Renal cortex interstitium (tissue), 11 donors: ENCODE measurements at regions not wholly inside any gene's neighbourhood (a gene's known extent, or its start where the extent isn't known, plus 50 kb on each side); places are given as distances from the start of the nearest gene placed in this dataset.
"Not testable (repeated sequence)": the region's sequence is repeated elsewhere in the genome, so short reads cannot be mapped to it uniquely, and the experiment has no call there.

ENCODE experiments used
- DNase-seq, 11 donors: peaks; one replicate each; pipeline ENCODE4 v3.0.0-alpha.2; 2013; ENCODE audit warnings: low read depth in 9 of 11, low spot score in 4 of 11; ENCODE audit errors: extremely low read depth in 1 of 11

DNA sequence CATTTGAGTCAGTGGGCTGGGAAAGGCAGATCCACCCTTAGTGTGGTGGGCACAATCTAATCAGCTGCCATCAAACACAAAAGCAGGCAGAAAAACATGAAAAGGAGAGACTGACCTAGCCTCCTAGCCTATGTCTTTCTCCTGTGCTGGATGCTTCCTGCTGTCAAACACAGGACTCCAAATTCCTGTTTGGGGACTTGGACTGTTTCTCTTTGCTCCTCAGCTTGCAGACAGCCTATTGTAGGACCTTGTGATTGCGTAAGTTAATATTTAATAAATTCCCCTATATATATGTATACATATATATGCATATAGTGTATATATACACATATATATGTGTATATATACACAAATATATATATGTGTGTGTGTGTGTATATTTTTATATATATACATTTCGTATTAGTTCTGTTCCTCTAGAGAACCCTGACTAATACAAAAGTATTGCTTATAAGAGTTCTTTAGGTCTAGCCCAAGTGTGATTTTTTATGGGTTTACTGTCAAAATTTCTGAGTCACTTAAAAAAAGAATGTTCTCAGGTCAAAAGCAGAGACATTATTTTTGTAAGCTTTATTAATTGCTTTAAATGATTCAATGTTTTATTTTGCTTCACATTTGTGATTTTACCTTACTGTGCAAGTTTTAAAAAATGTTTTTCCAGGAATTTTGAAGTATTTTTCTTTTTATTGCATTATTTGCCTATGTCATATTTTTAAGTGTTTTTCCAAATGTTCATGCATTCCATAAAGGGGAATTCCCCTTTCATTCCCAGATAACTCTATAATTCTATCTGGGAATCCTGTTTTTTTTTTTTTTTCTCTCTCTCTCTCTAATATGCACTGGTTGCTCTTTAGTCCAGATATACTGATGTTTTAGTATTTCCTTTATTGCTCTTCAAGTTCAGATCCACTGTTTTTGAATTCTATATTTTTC is 92.1 kb upstream of the ADAMTS5 start:
- no peak for DNase-seq

- DNase-seq: no peak
Measured at GRCh38 chr21:27057997-27058396, 91.1 kb upstream of the ADAMTS5 start.

DNA sequence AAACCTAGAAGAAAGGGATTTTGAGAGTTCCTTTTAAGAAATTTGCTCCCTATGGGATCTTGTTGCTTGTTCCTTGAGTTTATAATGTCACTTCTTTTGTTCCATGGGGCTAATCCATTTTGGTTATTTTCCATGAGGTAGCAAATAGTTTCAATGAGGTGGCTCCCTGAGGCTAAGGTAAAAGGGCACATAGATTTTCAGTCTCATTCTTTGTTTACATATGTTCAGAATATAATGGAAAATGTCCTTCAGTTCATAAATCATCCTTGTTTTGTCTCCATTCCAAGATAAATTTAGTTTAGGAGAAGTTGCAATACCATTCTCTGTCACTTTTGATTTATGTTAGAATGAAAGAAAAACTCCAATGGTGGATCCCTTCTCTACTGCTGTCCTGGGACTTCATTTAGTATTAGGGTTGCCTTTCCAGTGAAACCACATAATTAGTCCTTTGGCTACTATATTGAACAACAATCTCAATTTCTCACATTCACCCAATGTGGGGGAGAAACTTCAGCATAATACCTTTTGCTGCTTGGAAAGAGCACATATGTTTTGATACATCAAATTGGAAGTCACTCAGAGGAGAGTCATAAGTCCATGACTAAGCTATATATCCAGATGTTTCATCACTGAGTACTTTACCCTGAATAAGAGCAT is 80.9 kb upstream of the ADAMTS5 start:
- DNase-seq: no peak

- no peak for DNase-seq
Measured at GRCh38 chr21:27047283-27047657, 80.4 kb upstream of the ADAMTS5 start.

DNA sequence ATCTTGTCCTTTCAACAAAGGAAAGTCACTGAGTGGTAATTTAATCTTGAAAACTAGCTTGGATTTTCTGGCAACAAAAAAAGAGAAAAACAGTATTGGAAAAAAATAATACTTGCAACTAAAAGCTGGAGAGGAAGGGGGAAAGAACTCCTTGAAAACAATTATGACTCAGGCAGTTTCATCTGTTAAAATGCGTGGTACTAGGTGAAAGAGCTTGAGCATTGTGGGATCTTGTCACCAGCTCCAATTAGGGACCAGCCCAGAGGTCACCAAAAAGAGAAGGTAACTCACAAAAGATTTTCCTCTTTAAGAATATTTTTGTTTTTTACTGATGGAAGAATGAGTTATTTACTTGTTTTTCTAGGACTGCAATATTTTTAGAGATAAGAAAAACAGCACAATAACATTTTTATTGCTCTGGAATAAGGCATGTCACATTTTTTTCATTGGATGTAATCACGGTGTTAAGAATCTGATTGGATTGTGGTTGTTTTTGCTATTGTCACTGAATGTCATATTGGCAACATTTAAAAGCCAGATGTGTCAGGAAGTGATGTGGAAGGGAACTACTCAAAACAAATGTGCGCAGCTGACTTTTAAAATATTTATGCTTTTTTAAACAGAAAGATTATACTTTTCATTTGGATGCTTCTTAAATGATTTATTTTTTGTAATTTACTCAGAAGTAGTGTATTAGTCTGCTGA is 78.5 kb upstream of the ADAMTS5 start:
- DNase-seq: no peak

GRCh38 chr21:27043377-27043776 is 76.5 kb upstream of the ADAMTS5 start:
- DNase-seq: no peak

- DNase-seq: no peak
Measured at GRCh38 chr21:27040738-27041469, 74.0 kb upstream of the ADAMTS5 start.

DNA sequence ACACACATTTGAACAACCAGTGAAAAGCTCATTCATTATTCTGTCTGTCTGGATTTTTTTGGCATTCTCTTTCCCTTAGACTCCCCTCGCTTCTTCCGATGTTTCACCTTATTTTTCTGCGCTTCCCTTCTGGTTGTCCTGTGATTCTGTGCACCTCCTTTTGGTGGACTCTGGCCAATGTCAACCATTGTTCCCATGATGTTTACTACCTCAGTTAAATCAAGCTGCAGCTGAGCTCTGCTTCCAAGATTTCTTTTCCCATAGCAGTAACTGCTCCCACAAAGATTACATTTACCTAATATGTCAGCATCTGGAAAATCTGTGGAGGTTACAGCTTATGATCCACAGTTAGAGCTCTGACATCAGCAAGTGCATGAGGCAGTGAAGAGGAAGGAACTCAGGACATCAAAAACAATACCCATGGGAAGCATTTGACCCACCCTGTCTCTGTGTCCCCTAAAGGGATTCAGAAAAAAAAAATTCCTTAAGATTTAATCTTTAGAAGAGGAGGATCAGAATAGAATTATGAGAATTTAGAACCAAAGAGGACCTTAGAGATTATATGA is 69.9 kb upstream of the ADAMTS5 start:
- DNase-seq: no peak

DNA sequence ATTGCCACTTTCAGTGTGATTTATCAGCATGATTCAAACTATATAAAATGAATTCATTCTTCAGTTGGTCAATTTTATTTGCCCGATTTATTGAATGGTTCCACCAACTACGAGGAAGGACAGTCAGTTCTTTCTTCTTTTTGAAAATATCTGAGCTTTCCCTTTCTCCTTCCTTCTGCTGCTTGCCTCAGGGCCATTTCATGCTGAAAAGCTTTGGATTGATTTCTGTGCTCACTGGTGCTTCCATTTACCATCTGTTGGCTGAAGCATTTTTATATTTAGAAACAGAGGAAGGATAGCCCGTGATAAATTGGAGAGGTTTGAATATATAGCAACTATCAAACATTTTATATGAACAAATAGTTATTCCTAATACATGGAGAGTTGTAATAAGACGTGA is 68.9 kb upstream of the ADAMTS5 start:
- no peak for DNase-seq

GRCh38 chr21:27034796-27035195 is 67.9 kb upstream of the ADAMTS5 start:
- DNase-seq: no peak

- DNase-seq: no peak
Measured at GRCh38 chr21:27033471-27033870, 66.6 kb upstream of the ADAMTS5 start.

- no peak for DNase-seq
Measured at GRCh38 chr21:27026501-27026900, 59.6 kb upstream of the ADAMTS5 start.

DNA sequence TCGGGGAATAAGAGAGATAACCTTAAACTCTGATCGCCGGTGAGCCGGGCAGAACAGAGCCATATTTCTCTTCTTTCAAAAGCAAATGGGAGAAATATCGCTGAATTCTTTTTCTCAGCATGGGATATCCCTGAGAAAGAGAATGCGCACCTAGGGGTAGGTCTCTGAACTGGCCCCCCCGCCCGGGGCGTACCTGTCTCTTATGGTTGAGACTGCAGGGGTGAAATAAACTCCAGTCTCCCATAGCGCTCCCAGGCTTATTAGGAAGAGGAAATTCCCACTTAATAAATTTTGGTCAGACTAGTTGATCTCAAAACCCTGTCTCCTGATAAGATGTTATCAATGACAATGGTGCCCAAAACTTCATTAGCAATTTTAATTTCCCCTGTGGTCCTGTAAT is 58.8 kb upstream of the ADAMTS5 start:
- DNase-seq: not testable (repeated sequence)

DNA sequence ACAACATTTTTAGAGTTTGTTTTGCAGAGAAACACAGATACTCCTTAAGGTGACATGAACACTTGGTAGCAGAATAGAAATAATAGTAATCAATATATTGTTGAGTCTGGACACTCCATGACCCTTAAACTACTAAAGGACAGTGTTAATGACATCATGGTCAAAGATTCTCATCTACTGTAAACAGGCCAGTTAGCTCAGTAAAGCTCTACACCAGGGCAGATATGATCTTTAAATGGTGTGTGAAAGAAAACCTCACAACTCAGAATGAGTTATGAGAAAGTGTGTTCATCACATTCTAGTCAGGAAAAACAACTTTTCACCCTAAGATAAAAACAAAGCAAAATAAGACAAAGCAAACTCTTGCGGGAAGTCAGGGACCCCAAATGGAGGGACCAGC is 58.1 kb upstream of the ADAMTS5 start:
- DNase-seq: no peak

DNA sequence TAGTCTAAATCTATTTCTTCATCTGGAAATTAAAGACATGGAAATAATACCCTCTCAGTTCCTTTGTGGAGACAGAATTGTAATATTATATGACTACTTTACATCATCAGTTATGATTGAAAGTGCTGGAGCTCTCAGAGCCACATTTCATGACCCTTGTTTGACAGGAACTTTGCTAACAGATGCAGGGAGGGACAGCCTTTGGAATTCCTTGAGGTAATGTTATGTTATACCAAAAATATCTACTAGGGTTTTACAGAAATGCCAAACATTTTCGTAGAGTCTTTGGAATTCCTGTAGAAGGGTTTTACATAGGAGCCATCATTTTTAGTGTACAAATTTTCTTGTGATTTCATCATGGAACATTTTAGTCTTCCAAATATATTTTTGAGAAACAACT is 57.4 kb upstream of the ADAMTS5 start:
- DNase-seq: no peak

- no peak for DNase-seq
Measured at GRCh38 chr21:27023186-27023585, 56.3 kb upstream of the ADAMTS5 start.

DNA sequence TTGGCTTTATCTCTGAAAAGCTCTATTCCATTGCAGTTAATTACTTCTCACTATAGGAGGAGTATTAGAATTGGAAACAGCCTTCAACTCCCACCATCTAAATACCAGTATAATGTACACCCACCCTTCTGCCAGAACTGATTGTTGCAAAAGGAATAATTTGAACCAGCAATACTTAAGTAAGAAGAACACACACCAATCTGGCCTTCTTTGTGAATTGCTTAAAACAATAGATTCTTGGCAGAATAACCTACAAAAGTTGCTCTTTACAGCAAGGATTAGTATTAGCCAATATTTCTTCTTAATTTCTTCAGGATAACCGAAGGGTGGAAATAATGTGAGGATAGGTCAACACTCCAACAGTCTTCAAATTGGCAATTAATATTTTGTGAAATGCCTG is 54.9 kb upstream of the ADAMTS5 start:
- DNase-seq: no peak

DNA sequence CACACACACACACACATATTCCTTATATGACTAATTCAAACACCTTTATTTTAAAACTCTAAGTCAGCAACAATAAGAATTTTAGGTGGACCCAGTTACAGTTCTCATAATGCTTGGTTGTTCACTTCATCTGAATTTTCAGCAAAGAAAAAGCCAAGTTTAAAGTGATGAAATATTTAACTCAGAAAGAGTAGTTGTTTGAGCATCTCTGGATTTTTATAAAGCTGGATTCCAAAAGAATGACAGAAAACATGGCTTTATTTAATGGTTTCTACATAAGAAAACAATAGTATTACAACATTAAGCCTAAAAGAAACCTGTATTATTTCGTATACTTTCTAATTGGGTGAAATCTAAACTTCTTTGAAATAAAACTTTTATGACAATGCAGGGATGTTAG is 54.2 kb upstream of the ADAMTS5 start:
- no peak for DNase-seq

- DNase-seq: no peak
Measured at GRCh38 chr21:27017246-27017645, 50.4 kb upstream of the ADAMTS5 start.
